GM12878 (cell line): ENCODE measurements at regions not wholly inside any gene's neighbourhood (a gene's known extent, or its start where the extent isn't known, plus 50 kb on each side); places are given as distances from the start of the nearest gene placed in this dataset.

Source experiments
- NBN ChIP-seq: fragments of 450-650 bp; IDR thresholded peaks from 2 replicates; pipeline ENCODE4 v1.6.1; 2016
- PKNOX1 ChIP-seq: fragments of 450-650 bp; IDR thresholded peaks from 2 replicates; pipeline ENCODE4 v1.6.1; 2016; ENCODE audit warnings: mild to moderate bottlenecking
- RBBP5 ChIP-seq: fragments of 200-600 bp; sonication (generic); conservative IDR thresholded peaks from 2 replicates; pipeline ENCODE4 v1.6.1; 2016
- ZBTB33 ChIP-seq: fragments of 450-650 bp; IDR thresholded peaks from 2 replicates; pipeline ENCODE4 v1.6.1; 2017; ENCODE audit warnings: mild to moderate bottlenecking
- ZNF592 ChIP-seq: fragments of 450-650 bp; IDR thresholded peaks from 2 replicates; pipeline ENCODE4 v1.6.1; 2017; ENCODE audit warnings: mild to moderate bottlenecking, moderate library complexity
- ZSCAN29 ChIP-seq: fragments of 450-650 bp; IDR thresholded peaks from 2 replicates; pipeline ENCODE4 v1.6.1; 2017; ENCODE audit warnings: mild to moderate bottlenecking, moderate library complexity

GRCh38 chr12:88994971-88995370 lies 357.3 kb downstream of the DUSP6 start (continued):
- TF ChIP-seq ZBTB33 (no peak), NBN (no peak), PKNOX1 (no peak), RBBP5 (no peak), ZNF592 (no peak), ZSCAN29 (no peak)
